ENCODE measurements at regions not wholly inside any gene's neighbourhood (a gene's known extent, or its start where the extent isn't known, plus 50 kb on each side); places are given as distances from the start of the nearest gene placed in this dataset.

GRCh38 chr3:181487236-181487978 lies 224.3 kb upstream of the SOX2 start (continued):
- TF ChIP-seq ZNF548 (tag by site-specific recombination; IDR thresholded peaks at IDR 0.05) (no peak), HOXD13 (CRISPR knock-in tag; IDR thresholded peaks at IDR 0.05; ENCODE audit: borderline replicate concordance) (no peak), KLF17 (tag by site-specific recombination; IDR thresholded peaks at IDR 0.05) (no peak), KLF9 (tag by site-specific recombination; IDR thresholded peaks at IDR 0.05; ENCODE audit: low read depth) (no peak), ZNF138 (tag by site-specific recombination; IDR thresholded peaks at IDR 0.05; ENCODE audit: borderline replicate concordance) (no peak), ZNF223 (tag by site-specific recombination; IDR thresholded peaks at IDR 0.05) (no peak), ZBTB17 (tag by site-specific recombination; IDR thresholded peaks at IDR 0.05) (no peak)
- TF ChIP-seq, protein P1, sequence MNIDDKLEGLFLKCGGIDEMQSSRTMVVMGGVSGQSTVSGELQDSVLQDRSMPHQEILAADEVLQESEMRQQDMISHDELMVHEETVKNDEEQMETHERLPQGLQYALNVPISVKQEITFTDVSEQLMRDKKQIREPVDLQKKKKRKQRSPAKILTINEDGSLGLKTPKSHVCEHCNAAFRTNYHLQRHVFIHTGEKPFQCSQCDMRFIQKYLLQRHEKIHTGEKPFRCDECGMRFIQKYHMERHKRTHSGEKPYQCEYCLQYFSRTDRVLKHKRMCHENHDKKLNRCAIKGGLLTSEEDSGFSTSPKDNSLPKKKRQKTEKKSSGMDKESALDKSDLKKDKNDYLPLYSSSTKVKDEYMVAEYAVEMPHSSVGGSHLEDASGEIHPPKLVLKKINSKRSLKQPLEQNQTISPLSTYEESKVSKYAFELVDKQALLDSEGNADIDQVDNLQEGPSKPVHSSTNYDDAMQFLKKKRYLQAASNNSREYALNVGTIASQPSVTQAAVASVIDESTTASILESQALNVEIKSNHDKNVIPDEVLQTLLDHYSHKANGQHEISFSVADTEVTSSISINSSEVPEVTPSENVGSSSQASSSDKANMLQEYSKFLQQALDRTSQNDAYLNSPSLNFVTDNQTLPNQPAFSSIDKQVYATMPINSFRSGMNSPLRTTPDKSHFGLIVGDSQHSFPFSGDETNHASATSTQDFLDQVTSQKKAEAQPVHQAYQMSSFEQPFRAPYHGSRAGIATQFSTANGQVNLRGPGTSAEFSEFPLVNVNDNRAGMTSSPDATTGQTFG (tag by site-specific recombination; IDR thresholded peaks at IDR 0.05; ENCODE audit: borderline replicate concordance) = no peak

DNA sequence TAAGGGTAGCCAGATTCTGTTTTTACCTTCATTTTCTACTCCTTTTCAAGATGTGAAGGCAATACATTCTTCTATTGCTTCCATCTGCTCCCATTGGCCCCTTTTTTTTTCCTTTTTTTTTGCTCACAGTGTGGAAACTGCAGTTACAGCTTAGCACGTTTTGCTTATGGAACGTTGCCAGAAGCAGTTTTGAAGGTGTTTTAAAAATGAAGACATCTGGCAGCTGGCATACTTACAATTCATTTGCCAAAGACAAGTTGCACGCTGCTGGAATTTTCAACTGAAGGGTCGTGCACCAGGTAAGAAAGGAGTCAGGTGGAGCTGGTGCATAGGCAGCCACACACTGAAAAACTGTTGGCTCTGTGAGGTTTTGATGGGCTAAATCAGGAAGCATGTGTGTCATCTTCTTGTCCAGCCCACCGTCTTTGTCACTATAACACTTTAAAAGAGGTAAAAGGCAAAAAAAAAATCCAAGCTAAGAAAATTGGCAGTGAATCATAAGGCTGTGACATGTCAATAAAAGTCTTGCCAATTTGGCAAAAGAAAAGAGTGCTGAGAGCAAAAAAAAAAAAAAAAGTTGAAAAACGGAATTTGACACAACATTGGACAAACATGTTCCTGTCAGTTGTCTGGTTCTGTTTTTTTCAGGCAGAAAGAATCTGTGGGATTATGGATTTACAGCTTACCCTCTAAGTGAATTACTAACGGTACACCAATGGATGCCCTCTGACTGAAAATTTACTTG lies 225.4 kb upstream of the SOX2 start:
- POLR2A ChIA-PET = no interaction called here
- Histone ChIP-seq H3K36me3 (ENCODE audit: control insufficient read depth in 2 of 2, insufficient read depth in 1 of 2, low read length in 2 of 2) (no peaks in the 10 kb centered on the region), H3K27ac (ENCODE audit: extremely low read depth, low read depth, low read length) (no peak overlapping the region), H3K4me3 (ENCODE audit: low read depth, low read length) (no peak overlapping the region), H3K9me3 (ENCODE audit: control insufficient read depth, insufficient read depth, low read depth, low read length) (no peaks in the 10 kb centered on the region), H3K4me1 (ENCODE audit: control insufficient read depth, insufficient read depth, low read length) (no peaks in the 10 kb centered on the region)
- no peak for TF ChIP-seq ZNF214 (tag by site-specific recombination; IDR thresholded peaks at IDR 0.05; ENCODE audit: borderline replicate concordance)
- no peak for TF ChIP-seq ZNF133 (tag by site-specific recombination; IDR thresholded peaks at IDR 0.05)
- no peak for TF ChIP-seq ZNF670 (tag by site-specific recombination; IDR thresholded peaks at IDR 0.05; ENCODE audit: low read depth)
- no peak for TF ChIP-seq ZNF837 (tag by site-specific recombination; IDR thresholded peaks at IDR 0.05)
- no peak for TF ChIP-seq ZNF155 (tag by site-specific recombination; IDR thresholded peaks at IDR 0.05)
- no peak for TF ChIP-seq MYNN (tag by site-specific recombination; IDR thresholded peaks at IDR 0.05; ENCODE audit: borderline replicate concordance)
- no peak for TF ChIP-seq ZNF292 (tag by site-specific recombination; IDR thresholded peaks at IDR 0.05; ENCODE audit: borderline replicate concordance, low read depth)
- TF ChIP-seq ZBTB48 (tag by site-specific recombination; IDR thresholded peaks at IDR 0.05) = no peak
- TF ChIP-seq, protein P2, sequence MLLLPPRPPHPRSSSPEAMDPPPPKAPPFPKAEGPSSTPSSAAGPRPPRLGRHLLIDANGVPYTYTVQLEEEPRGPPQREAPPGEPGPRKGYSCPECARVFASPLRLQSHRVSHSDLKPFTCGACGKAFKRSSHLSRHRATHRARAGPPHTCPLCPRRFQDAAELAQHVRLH (tag by site-specific recombination; IDR thresholded peaks at IDR 0.05) = no peak
- TF ChIP-seq OSR2 (tag by site-specific recombination; IDR thresholded peaks at IDR 0.05) = no peak
- TF ChIP-seq ZBTB1 (tag by site-specific recombination; IDR thresholded peaks at IDR 0.05) = no peak
- TF ChIP-seq ZSCAN16 (tag by site-specific recombination; IDR thresholded peaks at IDR 0.05) = no peak
- no peak for TF ChIP-seq ZNF157 (tag by site-specific recombination; IDR thresholded peaks at IDR 0.05)
- TF ChIP-seq EGR2 (tag by site-specific recombination; IDR thresholded peaks at IDR 0.05; ENCODE audit: low read depth) = no peak
- no peak for TF ChIP-seq ZNF239 (tag by site-specific recombination; IDR thresholded peaks at IDR 0.05)
- TF ChIP-seq MZF1 (tag by site-specific recombination; IDR thresholded peaks at IDR 0.05; ENCODE audit: borderline replicate concordance) = no peak
- TF ChIP-seq ZNF221 (tag by site-specific recombination; IDR thresholded peaks at IDR 0.05; ENCODE audit: borderline replicate concordance) = no peak
- CTCF ChIA-PET = interaction anchor here (0.7 to 0.8 kb wide), 2 partner anchors 31 to 95 kb away, joined by 3 read pairs; no protein-coding TSS in a partner anchor

Data from HEK293 (cell line).